GM12892 (cell line): ENCODE measurements at regions not wholly inside any gene's neighbourhood (a gene's known extent, or its start where the extent isn't known, plus 50 kb on each side); places are given as distances from the start of the nearest gene placed in this dataset.

Experiments used
- DNase-seq: peaks from one replicate; pipeline ENCODE4 v3.0.0; 2011; ENCODE audit not compliant: insufficient read length
- FAIRE-seq: peaks from 2 replicates; lab custom pipeline; 2011; peaks lifted over from hg19 to GRCh38; lab: Jason Lieb, UNC
- POLR2A ChIP-seq: IDR thresholded peaks from 2 replicates; pipeline ENCODE4 v1.6.1; 2011; ENCODE audit warnings: low read depth, low read length, control low read depth
- POLR2AphosphoS5 ChIP-seq: IDR thresholded peaks from 2 replicates; pipeline ENCODE4 v1.6.1; 2011; ENCODE audit warnings: low read depth, low read length, control low read depth
- TAF1 ChIP-seq: IDR thresholded peaks from 2 replicates; pipeline ENCODE4 v1.6.1; 2011; ENCODE audit warnings: low read depth, mild to moderate bottlenecking, control low read depth, low read length, borderline replicate concordance

DNA sequence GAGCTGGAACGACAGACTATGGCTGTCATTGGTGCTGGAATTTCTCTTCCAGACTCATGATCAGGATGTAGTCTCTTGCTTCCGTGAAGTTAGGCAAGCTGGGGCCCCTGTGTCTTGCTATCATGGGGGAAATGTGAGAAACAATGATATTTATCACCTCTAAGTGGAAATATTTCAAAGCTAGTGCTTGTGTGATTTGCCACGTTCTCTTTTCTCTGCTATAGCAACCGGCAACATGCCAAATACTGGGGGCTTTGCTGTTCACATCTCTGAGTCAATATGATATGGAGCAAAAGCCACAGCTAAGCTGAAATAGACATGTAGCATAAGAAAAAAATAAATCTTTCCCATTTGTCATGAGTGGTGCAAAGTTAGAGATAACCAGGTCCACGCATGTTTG is 668.2 kb upstream of the IGFBP3 start:
- no peak for DNase-seq
- TF ChIP-seq POLR2A (no peak), TAF1 (no peak), POLR2AphosphoS5 (no peak)
- no peak for FAIRE-seq

DNA sequence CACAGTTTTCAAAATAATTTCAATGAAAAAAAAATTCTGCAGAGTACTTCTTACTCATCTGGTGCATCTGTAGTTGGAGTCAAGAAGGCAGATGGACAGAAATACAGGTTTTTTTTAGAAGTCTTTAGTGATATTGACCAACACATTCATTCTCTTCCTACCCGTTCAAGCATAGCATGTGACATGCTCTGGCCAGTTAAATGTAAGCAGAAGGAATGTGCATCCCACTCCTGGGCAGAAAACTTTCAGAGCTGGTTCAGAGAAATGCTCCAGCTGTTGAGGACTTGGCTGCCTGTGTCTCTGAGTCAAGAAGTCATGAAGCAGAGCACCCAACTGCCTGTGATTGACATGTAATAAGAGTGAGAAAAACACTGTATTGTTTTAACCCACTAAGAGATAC is 665.3 kb upstream of the IGFBP3 start:
- no peak for TF ChIP-seq POLR2AphosphoS5
- DNase-seq (no peak), FAIRE-seq (no peak)

DNA sequence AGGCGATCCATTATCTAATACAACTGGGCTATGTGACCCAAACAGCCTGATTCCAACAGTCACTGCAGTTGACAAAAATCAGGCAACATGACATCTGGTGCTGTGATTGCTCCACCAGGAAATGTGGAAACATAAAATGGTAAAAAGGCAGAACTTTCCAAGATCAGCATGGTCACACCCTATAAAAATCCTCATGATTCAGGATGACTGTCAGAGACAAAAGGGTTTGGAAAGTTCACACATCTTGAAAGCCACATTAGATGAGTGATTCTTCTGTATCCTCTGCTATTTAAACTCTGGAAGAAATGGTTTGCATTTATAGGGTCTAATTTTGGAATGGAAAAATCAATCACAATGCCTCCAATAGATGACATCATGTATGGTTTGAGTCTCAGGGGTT is 662.6 kb upstream of the IGFBP3 start:
- no peak for TF ChIP-seq TAF1
- TF ChIP-seq POLR2A: no peak
- TF ChIP-seq POLR2AphosphoS5: no peak
- DNase-seq (no peak), FAIRE-seq (no peak)

DNA sequence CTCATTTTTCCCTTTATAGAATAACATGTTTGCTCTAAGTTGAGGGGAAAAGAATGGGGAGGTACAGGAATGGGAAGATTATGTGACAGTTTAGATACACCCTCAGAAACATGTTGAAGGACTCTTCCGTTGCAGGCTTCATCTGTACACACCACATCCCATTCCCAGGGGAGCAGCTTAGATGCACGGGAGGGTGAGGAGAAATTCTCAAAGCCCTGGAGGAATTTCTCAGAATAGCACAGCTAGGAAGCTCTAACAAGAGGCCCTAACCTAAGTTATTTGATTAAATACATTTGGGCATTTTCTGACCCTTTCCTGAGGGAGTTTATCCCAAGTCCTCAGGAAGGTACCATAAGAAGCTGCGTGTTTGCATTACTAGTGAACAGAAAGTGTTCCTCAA is 660.2 kb upstream of the IGFBP3 start:
- DNase-seq (no peak), FAIRE-seq (no peak)
- TF ChIP-seq POLR2AphosphoS5: no peak
- no peak for TF ChIP-seq TAF1
- TF ChIP-seq POLR2A: no peak

DNA sequence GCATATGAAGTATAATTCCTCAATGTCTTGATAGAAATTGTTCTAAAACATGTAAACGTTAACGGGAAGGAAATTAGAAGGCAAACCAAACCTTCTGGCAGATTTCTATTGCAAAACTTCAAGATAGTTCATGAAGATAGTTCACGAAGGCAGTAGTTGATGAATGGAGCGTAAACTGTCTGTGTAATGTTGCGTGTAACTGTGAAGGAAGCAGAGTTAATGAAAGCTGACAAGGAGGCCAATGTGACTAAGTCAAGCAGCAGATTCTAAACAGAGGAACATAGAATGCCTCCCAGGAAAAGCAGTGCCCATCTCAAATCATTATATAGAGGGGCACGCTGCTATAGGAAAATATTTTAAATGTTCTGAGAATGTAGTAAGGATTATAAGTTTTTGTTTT is 659.7 kb upstream of the IGFBP3 start:
- TF ChIP-seq POLR2AphosphoS5 (no peak), POLR2A (no peak)

DNA sequence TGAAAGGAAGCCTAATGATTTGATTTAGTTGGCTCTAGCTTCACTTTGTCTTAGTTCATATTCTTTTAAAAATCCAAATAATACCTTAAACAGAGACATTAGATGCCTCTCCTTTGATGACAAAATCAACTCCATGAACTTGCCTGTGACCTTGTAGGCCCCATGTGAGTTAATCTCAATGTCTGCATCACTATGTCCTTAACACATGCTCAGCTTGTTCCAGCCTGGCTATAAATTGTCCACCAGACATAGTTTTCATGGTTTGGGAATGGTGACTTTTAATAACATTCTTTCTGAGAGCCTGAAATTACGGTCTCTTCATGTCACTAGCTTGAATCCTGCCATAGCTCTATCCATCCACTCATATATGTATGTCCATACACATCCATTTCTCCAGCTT is 656.3 kb upstream of the IGFBP3 start:
- TF ChIP-seq POLR2A (no peak), TAF1 (no peak), POLR2AphosphoS5 (no peak)
- no peak for FAIRE-seq
- DNase-seq: no peak

More for the DNA sequence above, 659.7 kb upstream of the IGFBP3 start:
- FAIRE-seq: no peak
- no peak for DNase-seq

DNA sequence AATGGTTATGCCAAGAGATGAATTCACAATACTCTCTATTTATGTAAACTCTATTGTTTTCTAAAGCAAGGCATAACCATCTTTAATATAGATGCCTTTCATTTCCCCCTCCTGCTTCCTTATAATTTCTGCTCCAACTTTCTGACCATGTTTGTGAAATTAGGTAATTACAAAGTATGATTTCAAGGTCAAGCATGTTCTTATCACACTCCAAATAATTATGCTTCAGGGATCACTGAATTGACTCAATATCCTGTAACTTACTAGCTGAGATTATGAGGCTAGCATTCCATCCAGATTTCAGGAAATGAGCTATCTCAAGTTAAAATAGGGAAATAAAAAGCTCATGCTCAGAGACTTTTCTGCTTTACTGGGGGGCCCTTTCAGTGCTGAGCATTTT is 655.9 kb upstream of the IGFBP3 start:
- TF ChIP-seq POLR2A (no peak), POLR2AphosphoS5 (no peak), TAF1 (no peak)
- FAIRE-seq (no peak), DNase-seq (no peak)

DNA sequence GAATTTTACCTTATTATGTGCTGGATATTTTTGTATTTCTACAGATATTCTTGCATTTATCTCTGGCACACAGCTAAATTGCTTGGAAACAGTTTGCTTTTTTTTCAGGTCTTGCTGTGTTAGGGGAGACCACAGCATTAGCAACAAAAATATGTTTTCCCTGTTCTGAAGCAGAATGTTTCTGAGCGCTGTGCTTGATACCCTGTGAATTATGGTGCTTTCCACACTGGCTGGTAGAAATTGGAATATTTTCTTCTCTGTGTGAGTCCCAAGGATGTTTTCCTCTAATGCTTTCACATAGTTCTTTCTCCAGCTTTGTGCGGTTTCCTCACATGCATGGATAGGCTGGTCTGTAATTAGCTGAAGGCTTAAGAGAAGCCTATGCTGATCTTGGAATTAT is 651.6 kb upstream of the IGFBP3 start:
- no peak for TF ChIP-seq POLR2A
- TF ChIP-seq POLR2AphosphoS5: no peak
- no peak for DNase-seq
- no peak for FAIRE-seq

DNA sequence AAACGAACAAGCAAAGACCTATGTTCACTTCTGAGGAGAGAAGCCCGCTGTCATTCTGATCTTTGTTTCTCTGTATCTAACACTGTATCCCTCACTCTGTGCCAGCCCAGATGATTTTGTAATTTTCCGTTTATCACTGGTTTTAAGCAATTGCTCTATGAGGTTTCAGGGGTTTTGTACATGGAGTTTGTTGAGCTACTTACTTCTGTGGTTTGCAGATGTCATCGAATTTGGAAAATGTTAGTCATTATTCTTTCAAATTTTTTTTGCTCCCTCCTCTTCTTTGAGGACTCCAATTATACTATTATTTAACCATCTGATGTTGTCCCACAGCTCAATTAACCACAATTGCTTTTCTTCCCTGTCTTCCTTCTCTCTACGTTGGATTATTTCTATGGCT is 650.9 kb upstream of the IGFBP3 start:
- FAIRE-seq (no peak), DNase-seq (no peak)
- TF ChIP-seq POLR2AphosphoS5: no peak
- no peak for TF ChIP-seq TAF1
- TF ChIP-seq POLR2A: no peak

DNA sequence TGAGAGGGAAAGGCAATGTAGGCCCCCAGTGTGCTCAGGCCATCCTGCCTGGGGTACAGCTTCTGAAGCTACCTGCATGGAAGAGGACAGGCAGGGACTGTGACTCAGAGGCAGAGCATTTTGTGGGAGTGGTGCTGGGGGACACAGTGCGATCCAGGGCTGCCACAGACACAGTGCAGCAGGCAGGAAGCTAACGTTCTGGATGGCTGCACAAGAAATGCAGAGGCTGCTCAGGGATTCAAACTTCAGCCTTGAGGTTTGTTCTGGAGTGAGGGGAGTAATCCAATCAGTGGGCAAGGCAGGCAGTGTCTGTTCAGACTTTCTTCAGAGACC is 648.0 kb upstream of the IGFBP3 start:
- FAIRE-seq (no peak), DNase-seq (no peak)
- TF ChIP-seq POLR2AphosphoS5 (no peak), TAF1 (no peak), POLR2A (no peak)

DNA sequence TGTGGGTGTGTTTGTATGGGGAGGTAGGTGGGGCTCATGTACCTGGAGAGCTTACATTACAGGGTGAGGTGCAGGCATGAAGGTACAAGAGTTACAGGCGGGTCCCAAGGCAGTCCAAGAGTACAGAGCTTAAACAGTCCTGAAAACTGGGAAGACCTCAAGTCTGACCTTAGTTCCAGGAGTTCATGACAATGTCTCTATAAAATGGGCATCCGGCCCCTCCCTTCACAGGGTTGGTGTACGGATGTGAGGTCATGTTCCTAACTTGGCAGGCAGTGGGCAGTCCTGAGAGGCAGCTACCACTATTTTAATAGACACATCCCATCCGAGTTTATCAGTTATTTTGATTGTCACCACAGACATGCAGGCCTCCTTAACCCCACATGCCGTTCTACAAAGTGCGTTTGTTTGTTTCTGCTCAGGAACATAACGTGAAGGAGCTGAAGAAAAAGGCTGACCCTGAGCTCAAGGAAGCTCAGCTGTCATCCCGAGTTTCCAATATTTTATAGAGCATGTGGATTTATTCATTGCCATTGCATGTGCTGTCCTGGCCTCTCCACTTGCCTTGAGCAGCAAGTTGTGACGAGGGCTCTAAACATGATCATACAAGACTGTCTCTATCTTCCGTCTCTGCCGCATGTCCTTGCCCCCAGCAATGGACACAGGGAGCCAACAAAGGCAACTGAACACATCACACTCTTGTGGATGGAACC is 647.5 kb upstream of the IGFBP3 start:
- DNase-seq (no peak), FAIRE-seq (no peak)
- TF ChIP-seq POLR2A: no peak
- no peak for TF ChIP-seq POLR2AphosphoS5
- TF ChIP-seq TAF1: no peak

DNA sequence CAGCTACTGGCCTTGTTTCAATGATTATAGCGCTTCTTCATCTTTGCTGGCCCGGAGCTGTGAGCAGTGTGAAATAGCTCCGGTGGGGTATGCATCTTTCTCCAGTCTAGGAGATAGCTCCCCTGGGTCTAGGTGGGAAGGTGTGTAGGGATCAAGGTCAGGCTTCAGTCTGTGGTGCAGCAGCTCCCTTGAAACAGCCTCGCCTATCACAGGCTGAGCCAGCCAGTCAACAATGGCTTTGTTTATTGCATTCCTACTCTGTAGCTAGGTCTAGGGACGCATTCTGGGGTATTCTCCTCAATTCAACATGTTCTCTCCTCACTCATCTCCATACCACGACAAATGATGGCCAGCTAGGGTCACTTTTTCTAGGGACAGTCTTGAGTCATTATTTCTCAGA is 646.8 kb upstream of the IGFBP3 start:
- no peak for FAIRE-seq
- TF ChIP-seq TAF1: no peak
- no peak for DNase-seq
